Gastroesophageal sphincter (tissue), 3 donors: ENCODE measurements at regions not wholly inside any gene's neighbourhood (a gene's known extent, or its start where the extent isn't known, plus 50 kb on each side); places are given as distances from the start of the nearest gene placed in this dataset.

Experiments used
- CTCF ChIP-seq, 4 experiments: fragments of 200-600 bp in 2 of 4; fragments of 450-650 bp in 2 of 4; sonication (generic) in 1 of 4; IDR thresholded peaks; one replicate each; pipeline ENCODE4 v1.5.1; 2017 to 2019; ENCODE audit warnings: antibody characterized with exemption in 4 of 4, mild to moderate bottlenecking in 2 of 4, moderate library complexity in 2 of 4
- EP300 ChIP-seq: sonication (generic); formaldehyde crosslinking; IDR thresholded peaks from one replicate; pipeline ENCODE4 v1.6.1; 2017; ENCODE audit warnings: antibody characterized with exemption, mild to moderate bottlenecking
- POLR2A ChIP-seq, 2 donors: fragments of 450-650 bp; IDR thresholded peaks; one replicate each; pipeline ENCODE4 v1.6.1; 2017; ENCODE audit warnings: antibody characterized with exemption in 2 of 2, mild to moderate bottlenecking in 2 of 2, moderate library complexity in 1 of 2

GRCh38 chr2:235328991-235329390 is 164.9 kb upstream of the AGAP1 start:
- TF ChIP-seq CTCF (IDR thresholded peaks at IDR 0.05) (no peak), POLR2A (IDR thresholded peaks at IDR 0.05) (no peak), EP300 (no peak)
